ENCODE measurements at regions not wholly inside any gene's neighbourhood (a gene's known extent, or its start where the extent isn't known, plus 50 kb on each side); places are given as distances from the start of the nearest gene placed in this dataset.
"Not testable (repeated sequence)": the region's sequence is repeated elsewhere in the genome, so short reads cannot be mapped to it uniquely, and the experiment has no call there.

DNA sequence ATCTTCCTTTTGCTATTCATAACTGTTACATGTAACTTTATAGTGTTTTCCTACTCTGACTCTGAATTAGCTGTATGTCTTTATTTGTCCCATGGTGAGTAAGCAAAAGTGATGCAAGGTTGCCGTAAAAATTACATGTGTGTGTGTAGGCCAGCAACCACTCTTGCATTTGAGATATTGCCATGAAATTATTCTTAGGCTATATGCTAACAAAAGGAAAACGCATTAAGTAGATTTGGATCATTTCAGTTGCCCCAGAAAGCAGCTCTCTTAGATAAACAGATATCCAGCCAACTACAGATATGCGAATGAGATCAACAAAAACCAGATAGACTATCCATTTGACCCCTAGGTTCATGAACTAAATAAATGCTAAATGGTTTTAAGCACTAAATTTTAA, 73.6 kb downstream of the CYLC2 start:
- no peak for DNase-seq

GRCh38 chr9:103078581-103078980, 83.4 kb downstream of the CYLC2 start:
- DNase-seq: no peak

DNA sequence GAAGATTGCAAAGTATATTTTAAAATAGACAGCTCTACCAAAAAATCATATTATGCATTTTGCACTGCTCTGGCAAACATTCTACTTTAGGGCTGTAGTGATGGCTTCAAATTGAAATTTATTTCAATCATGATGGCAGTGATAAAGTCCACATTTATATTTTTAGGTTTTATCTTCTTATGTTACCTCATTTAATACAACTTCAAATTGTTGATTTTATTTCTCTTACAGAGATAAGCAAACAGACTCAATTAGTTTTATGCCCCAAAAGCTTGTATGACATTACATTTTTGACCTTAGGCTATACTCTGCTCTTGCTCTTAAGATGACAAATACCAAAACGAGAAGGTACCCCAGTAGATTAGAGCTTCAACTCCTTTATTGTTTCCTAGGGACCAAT, 87.4 kb downstream of the CYLC2 start:
- DNase-seq: no peak

DNA sequence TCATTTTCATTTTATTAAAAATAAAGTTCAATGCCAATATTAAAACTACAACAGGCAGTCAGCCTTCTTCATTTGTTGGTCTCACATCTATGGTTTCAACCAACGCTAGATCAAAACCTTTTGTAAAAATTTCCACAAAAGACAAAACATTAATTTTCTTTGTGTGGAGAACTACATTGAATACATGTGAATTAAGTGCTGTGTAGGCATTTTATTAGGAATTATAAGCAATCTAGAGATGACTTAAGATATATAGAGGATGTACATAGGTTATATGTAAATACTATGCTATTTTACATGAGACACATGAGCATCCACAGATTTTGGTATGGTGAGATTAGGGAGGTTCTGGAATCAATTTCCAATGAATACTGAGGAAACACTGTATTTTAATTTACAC, 94.2 kb downstream of the CYLC2 start:
- no peak for DNase-seq

DNA sequence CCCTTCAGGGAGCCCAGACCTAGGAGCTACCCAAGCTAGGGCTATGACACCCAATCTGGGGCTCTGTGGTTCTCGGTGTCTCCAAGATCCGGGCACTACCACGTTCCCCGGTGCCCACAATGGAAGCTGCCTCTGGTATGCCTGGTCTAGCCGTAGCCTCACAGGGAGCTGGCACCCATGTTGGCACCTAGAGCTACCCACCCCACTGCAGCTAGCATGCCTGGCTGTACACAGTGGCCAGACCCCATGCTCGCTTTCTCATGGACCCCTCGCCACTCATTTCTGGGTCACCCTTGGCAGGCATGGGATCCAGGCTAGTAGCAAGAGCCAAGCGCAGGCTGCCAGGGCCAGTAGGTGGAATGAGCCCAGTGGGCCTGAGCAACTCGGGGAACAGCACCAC, 109.0 kb downstream of the CYLC2 start:
- no peak for DNase-seq

GRCh38 chr9:103116246-103116645, 121.1 kb downstream of the CYLC2 start:
- DNase-seq: no peak

DNA sequence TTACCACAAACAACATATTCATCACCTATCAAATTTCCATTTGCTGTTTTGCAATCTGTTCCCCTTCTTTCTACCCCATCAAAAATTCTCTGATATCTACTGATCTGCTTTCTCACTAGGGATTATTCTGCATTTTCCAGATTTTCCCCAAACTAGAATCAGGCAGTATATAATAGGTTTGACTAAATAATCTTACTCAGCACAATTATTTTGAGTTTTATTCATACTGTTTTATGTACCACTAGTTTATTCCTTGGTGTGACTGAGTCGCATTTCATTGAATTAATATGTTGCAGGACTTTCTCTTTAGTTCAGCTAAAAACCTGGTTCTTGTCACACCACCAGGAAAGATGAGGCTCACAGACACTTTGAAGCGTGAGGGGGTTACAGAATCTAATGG, 131.4 kb downstream of the CYLC2 start:
- no peak for DNase-seq

DNA sequence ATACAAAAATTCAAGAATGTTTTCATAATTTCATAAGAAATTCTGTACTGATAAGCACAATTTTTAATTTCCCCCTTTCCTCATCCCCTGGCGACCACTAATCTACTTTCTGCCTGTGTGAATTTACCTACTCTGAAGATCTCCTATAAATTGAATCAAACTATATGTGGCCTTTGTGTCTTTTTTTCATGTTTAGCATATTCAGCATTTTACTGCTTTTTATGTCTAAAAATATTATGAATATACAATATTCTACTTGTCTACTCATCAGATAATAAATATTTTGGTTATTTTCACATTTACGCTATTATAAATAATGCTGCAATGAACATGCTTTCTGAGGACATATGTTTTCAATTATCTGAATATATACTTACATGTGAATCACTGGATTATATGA, 144.8 kb downstream of the CYLC2 start:
- DNase-seq: no peak

DNA sequence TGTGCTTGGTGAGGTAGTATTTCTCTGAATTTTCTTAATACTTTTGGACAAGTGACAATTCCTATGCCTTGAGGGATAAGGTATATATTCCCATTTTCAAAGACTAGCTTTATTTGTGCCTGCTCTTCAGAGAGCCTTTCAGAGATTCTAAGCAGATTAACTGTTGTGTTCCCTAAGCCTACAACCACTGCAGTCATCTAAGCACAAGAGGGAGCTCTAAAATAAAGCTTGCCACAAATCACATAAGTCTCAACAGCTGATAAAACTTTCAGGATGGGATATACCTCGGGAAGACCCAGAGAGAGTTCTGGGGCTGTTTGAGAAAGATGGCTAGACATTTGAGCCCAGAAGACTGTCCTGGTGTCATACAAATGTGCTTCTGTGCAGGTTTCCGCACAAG, 157.3 kb downstream of the CYLC2 start:
- DNase-seq: no peak

- no peak for DNase-seq
Measured at GRCh38 chr9:103167530-103167929, 172.4 kb downstream of the CYLC2 start.

DNA sequence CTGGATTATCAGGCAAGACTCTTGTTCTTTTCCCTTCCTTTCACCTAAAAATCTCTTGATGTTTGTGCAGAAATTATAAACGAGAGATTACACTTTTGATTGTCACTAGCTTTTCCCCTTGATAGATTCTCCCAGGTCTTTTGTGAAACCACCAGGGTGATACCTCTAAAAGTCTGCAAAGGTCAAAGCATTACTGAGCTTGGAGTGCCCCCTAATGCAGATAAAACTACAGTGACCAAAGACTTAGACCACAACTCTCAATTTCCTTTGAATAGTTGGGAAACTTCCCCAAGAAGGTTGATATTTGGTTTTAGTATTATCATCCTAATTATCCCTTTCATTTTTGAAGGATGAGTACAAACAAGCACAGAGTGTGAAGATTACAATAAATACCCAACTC, 173.1 kb downstream of the CYLC2 start:
- DNase-seq: no peak

DNA sequence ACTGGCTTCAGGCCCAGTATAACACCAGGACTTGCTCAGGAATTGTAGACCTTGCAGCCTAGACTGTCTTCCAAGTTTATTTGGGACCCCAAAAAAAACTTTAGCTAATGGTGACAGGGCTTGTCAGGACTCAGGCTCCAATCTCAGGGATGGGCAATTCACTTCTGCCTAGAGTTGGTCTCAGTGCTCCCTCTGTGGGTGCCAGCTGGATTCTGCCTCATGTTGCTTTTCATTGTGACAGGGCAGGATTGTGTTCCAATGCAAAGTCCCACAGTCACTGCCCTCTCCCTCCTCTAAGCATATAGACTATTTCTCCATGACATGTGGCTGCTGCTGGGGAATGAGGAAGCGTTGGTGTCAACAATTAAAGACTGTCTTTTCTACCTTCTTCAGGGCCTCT, 174.7 kb downstream of the CYLC2 start:
- no peak for DNase-seq

- DNase-seq: no peak
Measured at GRCh38 chr9:103183701-103184171, 188.6 kb downstream of the CYLC2 start.

DNA sequence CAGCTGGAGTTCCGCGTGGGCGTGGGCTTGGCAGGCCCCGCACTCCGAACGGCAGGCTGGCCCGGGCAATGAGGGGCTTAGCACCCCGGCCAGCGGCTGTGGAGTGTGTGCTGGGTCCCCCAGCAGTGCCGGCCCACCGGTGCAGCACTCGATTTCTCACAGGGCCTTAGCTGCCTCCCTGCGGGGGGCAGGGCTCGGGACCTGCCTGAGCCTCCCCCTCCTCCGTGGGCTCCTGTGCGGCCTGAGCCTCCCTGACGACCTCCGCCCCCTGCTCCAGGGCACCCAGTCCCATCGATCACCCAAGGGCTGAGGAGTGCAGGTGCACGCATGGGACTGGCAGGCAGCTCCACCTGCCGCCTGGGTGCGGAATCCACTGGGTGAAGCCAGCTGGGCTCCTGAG, 191.8 kb downstream of the CYLC2 start:
- DNase-seq: no peak

DNA sequence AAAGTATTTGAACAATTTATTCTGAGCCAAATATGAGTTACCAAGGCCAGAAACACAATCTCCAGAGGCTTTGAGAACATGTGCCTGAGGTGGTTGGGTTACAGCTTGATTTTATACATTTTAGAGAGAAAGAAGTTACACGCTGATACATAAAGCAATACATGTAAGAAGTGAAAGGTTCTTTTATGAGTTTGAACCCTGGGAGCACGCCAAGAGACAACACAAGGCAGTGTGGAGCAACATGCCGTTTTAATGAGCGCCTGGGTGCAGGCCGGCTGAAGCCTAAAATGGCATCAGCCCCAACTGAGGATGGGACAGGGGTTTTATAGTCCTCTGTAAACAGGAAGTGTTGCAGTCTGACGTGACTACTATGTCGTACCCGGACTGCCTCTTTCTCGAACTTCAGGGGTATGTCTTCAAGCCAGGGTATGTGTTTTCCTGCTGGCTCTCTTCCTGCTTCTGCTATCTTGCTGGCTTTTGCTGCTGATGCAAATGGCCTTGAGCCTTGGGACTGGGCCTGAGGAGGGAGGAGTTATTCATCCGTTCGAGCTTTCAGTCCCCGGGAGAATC, 193.7 kb downstream of the CYLC2 start:
- DNase-seq: no peak

DNA sequence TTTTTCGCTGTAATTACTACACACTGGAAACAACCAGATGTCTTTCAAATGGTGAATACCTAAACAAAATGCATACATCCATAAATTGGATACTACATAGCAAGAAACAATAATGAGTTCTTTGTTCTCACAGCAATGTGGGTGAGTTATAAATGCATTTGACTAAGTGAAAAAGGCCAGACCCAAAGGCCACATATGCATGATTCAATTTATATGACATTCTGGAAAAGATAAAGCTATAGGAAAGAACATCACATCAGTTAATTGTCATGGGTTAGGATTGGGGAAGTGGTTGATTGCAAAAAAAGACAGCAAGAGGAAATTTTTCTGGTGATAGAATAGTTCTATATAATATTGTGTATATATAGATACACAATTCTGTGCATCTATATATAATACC, 198.9 kb downstream of the CYLC2 start:
- no peak for DNase-seq

GRCh38 chr9:103203172-103203571, 208.0 kb downstream of the CYLC2 start:
- DNase-seq: no peak

DNA sequence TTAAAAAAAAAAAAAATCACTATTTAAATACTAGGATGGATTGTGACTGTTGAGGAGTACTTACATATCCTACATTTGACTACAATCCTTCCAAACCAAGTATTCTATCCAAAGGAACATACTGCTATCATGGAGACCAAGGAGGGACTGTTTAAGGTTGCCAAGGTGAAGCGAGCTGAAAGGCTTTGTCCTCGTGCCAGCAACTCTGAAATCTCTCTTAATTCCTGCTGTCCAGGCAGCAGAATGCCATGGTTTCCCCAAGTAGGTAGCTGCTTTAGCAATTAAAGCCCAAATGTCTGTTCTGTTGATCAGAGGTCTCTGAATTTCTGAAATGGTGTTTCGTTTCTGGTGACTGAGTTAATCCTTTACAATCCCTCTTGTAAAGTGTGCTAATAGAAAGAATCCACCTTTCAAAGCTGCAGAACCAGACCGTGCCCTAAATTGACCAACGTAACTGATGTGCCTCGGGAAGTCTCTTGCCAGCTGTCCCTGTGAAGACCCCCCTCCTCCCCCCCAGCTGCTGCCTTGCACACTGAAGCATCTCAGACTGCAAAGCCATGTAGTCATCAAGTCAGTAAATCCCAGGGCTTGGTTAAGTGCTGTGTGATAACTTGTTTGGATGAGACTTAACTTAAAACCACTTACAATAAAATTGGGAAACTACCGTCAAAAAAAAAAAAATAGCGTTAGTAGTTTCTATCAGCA, 210.9 kb downstream of the CYLC2 start:
- DNase-seq: not testable (repeated sequence)

DNA sequence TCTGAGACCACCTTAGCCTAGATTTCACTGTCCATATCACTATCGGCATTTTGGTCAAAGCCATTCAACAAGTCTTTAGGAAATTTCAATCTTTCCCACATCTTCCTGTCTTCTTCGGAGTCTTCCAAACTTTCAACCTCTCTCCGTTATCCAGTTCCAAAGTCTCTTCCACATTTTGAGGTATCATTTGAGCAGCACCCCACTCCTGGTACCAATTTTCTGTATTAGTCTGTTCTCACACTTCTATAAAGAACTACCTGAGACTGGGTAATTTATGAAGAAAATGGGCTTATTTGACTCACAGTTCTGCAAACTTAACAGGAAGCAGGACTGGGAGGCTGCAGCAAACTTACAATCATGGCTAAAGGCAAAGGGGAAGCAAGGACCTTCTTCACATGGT, 215.5 kb downstream of the CYLC2 start:
- DNase-seq: no peak

- no peak for DNase-seq
Measured at GRCh38 chr9:103215197-103215596, 220.1 kb downstream of the CYLC2 start.

DNA sequence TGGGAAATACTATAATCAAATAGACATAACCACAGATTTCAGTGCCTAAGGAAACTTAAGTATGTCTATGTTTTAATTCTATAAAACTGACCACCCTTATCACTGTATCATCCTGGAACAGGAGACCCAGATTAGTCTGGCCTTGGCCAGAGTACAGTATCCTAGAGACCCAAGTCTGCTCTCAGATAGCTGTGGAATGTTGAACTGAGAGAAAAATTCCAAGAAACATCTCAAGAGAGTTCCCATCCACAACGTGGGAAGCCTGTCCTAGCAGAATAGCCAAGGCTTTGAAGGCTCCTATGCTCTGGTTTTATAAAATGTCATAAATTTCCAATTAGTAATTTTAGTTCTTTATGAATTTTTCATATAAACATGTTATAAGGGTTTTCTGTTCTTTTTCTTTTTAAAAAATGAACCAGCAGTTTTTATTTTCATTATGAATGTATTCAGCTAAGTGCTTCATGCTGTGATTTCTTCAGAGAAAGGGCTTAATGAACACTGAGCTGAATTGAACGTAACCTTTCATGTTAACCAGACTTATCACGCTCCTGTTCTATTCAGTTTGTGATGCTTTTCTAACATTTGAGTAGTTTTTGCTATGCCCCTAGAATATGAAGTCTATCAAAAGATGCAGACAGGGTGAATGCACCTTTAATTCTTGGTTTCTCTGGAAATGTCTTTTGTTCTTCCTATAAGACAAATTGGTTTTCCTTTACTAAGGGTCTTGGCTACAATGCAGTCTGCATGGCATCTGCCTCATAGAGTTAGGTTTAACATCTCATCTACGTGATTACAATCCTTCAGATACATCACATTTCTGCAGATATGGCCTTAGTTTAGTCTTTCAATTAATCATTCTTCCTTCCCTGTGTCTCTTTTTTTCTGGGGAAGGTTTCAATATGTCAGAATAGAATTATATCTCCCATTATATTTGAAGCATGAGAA, 230.8 kb downstream of the CYLC2 start:
- DNase-seq: no peak

DNA sequence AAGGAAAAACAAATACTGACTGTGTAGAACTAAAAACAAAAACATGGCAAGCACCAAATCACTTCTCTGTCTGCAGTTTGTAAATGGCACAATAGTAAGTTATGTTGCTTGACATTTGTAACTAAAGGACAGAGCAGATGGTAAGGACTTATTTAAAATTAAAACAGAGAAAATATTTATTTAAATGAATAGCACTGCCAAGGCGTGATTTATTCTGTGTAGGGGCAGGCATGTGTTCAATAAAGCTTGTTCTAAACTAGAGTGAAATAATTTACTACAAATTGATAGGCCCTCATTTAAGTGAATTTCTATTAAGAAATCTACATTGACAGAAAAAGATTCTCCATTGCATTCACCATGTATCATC, 231.5 kb downstream of the CYLC2 start:
- no peak for DNase-seq

DNA sequence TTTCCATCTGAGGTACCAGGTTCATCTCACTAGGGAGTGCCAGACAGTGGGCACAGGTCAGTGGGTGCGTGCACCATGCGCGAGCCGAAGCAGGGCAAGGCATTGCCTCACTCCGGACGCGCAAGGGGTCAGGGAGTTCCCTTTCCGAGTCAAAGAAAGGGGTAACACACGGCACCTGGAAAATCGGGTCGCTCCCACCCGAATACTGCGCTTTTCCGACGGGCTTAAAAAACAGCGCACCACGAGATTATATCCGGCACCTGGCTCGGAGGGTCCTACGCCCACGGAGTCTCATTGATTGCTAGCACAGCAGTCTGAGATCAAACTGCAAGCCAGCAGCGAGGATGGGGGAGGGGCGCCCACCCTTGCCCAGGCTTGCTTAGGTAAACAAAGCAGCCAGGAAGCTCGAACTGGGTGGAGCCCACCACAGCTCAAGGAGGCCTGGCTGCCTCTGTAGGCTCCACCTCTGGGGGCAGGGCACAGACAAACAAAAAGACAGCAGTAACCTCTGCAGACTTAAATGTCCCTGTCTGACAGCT, 242.5 kb downstream of the CYLC2 start:
- DNase-seq: not testable (repeated sequence)

GRCh38 chr9:103242025-103242424, 246.9 kb downstream of the CYLC2 start:
- DNase-seq: no peak

Data from activated CD4-positive, alpha-beta T cell treated with anti-CD3 and anti-CD28 coated beads, Interleukin-2, amount 50 U/mL, for 48 hours (primary cell).